NCI-H187 treated with DMSO at 0.1 percent for 48 hours (cell line): ENCODE measurements at regions not wholly inside any gene's neighbourhood (a gene's known extent, or its start where the extent isn't known, plus 50 kb on each side); places are given as distances from the start of the nearest gene placed in this dataset.

ENCODE experiments used
- DNase-seq: peaks from one replicate; lab custom pipeline; 2025; lab: John Stamatoyannopoulos, UW

DNA sequence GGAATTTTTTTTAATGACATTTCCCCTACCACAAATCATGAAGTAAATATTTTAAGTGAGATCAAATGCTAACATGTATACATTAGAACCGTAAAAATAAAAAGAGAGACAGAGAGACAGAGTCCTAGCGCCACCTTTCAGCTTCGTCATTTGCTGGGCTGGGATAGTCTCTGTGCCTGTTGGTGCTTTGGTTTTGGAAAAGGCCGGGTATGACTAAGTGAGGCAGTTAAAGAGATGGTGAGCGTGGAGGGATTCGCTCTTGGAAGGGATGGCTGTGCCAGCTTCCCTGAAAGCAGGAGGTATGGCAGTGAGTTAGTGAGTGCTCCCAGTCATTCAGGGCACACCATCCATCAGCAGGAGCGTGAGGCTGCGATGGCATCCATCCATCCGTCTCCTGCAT lies 729.6 kb upstream of the WWC1 start:
- DNase-seq = no peak

DNA sequence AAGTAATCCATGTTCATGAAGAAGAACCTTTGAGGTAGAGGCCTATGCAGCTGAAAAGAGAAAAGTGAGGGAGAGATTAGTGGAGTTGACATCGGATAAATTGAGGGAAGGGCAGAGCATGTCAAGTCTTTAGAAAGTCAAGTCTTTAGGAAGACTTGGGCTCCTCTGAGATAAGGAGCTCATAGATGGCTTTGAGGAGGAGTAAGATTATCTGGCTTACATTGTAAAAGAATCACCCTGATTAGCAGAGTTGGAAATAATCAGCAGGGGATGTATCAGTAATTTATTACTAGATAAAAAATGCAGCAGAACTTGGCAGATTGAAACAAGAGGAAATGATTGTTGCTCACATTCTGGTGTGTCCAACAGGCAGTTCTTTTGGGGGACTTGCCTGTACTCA lies 727.2 kb upstream of the WWC1 start:
- no peak for DNase-seq

GRCh38 chr5:167565189-167565954 lies 726.1 kb upstream of the WWC1 start:
- DNase-seq = no peak

DNA sequence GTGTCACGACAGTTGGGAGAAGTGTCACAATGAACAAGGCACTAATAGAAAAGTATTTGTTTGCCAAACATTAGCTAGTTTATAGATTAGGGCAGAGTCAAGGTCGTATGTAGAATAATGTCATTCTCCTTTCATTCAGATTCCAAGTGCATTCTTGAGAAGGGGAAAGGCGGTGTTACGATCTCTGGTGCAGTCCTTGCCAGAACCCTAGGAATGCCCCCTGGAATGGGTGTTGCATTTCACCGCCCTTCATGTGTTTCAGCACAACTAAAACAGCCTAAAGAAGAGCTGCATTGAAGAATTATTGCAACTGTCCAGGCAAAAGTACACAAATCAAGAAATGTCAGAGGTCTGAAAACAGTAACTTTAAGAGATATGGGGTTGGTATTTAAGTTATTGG lies 721.0 kb upstream of the WWC1 start:
- DNase-seq = no peak

DNA sequence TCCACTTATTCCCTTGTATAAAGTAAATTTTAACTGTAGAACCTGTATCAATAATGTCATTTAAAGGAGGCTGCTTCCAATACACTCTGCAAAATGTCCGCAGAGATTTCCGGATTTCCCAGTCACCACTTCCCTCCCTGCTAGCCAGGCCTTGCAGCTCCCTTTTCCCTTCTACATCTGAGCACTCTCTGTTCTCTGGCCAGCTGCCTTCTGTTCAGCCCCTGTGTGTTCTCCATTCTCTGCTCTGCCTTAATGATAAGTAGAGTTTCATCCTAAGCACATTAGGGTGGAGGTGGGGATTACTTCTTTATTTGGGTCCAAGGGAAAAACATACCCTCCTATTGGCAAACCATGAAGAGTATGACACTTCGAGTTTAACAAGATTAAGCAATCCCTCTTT lies 719.6 kb upstream of the WWC1 start:
- DNase-seq = no peak

GRCh38 chr5:167573370-167574127 lies 717.9 kb upstream of the WWC1 start:
- no peak for DNase-seq

- no peak for DNase-seq
Measured at GRCh38 chr5:167574464-167574863, 717.0 kb upstream of the WWC1 start.

DNA sequence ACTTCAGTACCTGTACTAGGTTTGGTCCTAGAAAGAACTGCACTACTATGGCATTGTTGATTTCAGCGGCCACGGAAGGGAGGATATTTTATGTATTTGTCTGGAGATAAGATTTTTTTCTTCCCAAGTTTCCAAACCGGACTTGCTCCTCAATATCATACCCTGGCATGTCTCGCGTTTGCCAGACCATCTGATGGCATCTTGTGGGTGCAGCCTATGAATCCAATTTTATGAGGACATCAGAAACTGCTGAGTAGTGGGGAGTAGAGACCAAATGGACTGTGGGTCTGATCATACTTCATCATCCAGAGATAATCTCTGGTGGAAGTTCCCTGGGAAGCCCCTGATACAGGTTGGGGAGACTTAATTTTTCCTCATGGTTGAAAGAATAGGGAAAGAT lies 716.1 kb upstream of the WWC1 start:
- no peak for DNase-seq

- no peak for DNase-seq
Measured at GRCh38 chr5:167576126-167576525, 715.3 kb upstream of the WWC1 start.

- no peak for DNase-seq
Measured at GRCh38 chr5:167576897-167577296, 714.5 kb upstream of the WWC1 start.

DNA sequence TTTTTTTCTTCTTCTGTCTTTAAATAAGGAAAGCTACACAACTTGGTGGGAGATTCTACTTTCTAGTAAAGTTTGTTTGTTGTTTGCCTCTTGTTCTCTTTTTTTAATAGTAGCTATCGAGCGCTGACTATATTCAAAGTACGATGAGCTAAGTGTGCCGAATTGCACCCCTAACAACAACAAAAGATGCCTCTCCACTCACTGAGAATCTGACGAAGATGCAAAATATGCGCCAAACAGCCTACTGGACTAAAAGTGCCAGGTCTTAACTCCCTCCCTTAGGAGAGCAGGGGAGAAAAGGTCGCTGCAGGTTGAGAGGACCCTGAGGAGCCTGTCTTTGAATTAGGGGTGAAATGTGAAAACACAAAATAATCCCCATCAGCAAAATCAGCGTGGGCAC lies 713.8 kb upstream of the WWC1 start:
- no peak for DNase-seq

DNA sequence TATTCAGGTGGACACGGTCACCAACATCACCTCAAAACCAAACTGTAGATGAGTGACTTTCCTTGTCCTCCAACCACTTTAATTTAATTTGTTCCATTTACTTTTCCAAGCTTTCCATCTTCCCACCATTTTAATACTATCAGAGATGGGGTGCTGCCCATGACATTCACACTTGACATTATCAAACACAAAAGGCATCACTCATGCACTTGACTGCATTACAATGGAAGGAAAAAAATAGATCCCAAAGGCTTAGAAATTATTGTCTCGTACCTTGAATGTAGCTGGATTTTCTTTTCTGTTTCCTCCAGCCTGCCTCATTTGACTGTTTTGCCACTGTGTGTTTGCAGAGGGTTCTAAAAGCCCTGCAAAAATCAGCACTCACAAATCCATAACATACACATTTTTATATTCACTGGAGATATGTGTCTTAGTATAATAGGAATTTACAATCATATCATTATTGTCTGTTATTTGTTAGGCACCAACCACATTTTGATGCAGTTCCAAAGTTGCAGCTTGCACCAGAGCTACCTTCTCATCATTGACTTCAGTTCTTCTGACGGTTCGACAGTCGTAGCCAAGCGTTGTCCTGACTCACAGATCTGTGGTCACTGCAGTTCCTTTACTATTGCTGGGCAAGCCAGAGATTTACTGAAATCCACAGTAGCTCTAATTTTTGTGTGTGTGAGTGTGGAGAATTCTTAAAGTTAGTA lies 712.3 kb upstream of the WWC1 start:
- DNase-seq = no peak

GRCh38 chr5:167579693-167580055 lies 711.8 kb upstream of the WWC1 start:
- DNase-seq = no peak

DNA sequence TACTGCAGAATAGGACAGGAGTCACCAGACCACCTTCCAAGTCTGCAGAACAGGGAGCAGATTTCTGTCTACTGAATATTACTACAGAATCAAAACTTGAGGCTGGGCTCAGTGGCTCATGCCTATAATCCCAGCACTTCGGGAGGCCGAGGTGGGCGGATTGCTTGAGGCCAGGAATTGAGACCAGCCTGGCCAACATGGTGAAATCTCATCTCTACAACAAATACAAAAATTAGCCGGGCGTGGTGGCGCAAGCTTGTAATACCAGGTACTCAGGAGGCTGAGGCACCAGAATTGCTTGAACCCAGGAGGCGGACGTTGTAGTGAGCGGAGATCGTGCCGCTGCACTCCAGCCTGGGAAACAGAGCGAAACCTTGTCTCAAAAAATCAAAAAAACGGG lies 710.8 kb upstream of the WWC1 start:
- no peak for DNase-seq

DNA sequence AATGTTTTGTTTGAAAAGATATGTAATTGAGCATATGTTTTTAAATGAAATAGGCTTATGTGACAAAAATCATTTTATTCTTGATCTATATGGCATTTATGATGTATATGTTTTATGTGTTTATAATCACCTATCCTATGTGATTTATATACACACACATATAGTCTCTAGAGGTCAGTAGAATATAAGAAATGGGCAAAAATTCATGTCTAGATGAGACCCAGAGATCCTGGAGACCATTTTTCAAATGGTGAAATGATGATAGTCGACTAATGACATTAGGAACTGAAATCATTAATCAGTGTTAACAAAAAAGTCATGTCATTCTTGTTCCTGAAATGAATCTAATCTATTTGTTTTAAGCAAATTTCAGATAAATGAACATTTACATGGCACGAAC lies 709.2 kb upstream of the WWC1 start:
- no peak for DNase-seq

DNA sequence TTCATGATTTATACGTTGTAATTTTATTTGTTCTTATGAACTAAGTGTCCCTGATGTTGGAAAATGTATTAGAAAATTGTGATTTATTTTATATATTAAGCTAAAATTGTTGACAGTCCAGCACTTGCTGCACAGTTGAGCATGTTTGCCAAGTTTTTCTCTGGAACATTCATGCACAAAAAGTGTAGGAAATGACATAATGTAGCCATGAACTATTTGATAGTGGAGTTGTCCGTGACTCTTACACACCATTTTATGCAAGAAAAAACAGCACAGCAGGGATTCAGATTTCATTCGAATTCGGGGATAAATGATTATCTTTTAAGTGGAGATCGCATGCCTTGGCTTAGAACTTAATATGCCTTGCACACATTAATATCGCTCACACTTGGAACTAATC lies 708.6 kb upstream of the WWC1 start:
- DNase-seq = no peak

DNA sequence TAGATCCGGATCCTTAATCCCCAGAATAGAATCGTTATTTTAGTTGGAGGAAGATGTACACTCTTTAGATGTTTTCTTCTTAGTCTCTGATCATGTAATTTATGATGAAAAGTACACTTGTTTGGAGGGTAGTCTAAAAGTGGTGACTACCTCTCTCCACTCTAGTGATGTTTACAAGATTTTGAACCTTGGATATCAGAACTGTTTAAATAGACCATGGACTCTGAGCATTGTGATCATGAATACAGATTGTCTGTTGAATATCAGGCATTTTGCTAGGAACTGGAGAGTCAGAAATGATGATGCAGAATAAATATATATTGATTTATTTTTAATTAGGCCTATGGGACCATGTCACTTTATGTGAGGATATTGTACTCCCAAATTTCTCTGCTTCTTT lies 706.3 kb upstream of the WWC1 start:
- no peak for DNase-seq

DNA sequence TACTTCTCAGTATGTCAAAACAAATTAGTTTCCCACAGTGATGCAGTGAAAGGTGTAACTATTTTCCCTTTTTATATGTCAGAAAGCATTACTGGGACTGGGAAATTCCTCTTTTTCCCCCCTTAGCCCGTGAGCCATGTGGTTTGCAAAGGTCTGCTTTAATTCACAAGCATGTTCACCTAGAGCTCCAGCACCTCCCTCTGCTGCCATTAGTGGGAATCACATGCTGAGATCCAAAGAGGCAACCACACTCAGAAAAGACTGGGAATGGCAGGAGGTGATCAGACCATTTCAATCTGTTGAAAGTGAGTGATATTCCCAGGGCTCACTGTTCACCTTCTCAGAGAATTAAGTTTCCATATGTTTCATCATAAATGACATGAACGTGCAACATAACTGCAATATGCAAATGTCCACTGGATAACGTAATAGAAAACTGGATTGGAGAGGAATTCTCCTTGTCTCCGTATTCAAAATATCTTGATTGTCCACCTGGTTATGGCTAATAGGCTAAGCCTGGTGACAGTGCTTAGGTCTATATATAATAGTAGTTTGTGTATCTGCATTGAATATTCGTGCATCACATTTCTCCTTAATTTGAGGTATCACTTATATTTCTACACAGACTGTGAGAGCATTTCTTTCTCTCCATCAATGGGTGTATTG lies 703.5 kb upstream of the WWC1 start:
- DNase-seq = no peak

GRCh38 chr5:167592114-167592513 lies 699.3 kb upstream of the WWC1 start:
- no peak for DNase-seq

DNA sequence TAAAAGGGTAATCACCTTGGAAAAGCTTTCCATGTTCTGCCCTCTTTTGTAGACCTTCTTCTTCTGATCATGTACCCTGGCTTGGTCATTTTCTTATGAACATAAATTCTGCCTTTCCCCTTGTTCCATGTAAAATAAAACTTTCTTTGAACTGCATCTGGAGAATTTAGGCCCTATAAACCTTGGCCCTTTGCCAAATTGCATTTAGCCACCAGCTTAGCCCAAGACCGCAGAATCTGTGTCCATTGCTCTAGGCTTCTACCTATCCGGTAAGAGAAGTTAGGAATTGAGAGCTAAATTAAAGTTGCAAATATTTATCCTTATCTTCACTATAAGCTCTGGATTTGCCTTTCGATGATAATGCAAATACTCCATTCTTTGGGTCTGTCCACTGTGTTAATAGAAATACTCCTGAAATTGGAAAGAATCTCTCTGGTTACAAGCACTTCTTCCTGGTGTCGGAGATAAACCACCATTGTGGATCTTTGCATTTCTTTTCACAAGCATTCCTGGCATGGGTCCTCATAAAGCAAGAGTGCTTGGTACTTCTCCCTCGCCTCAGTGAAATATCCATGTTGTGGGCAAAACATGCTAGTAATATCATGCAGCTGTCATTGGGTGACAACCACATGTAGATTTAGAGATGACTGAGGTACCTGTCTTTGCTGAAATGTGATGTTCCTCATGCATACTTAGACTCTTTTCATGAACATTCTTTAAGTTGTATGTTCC lies 698.0 kb upstream of the WWC1 start:
- no peak for DNase-seq

GRCh38 chr5:167594061-167594435 lies 697.4 kb upstream of the WWC1 start:
- DNase-seq = no peak

GRCh38 chr5:167594750-167595149 lies 696.7 kb upstream of the WWC1 start:
- DNase-seq = no peak
